Skeletal muscle cell (primary cell): ENCODE measurements at regions not wholly inside any gene's neighbourhood (a gene's known extent, or its start where the extent isn't known, plus 50 kb on each side); places are given as distances from the start of the nearest gene placed in this dataset.

ENCODE experiments used
- DNase-seq: peaks from one replicate; pipeline ENCODE4 v3.0.0-alpha.2; 2010; ENCODE audit warnings: low read depth
- H3K4me3 ChIP-seq: 2 replicates; pipeline ENCODE4 v1.5.1; 2011; ENCODE audit warnings: low read depth, mild to moderate bottlenecking, control low read depth, low read length, moderate library complexity

GRCh38 chr1:221641811-221642210, 100.1 kb downstream of the DUSP10 start:
- DNase-seq = no peak
- no peak overlapping the region for H3K4me3 ChIP-seq

- DNase-seq = no peak
- no peak overlapping the region for H3K4me3 ChIP-seq
Measured at GRCh38 chr1:221643404-221644144, 98.3 kb downstream of the DUSP10 start.

- H3K4me3 ChIP-seq = no peak overlapping the region
- no peak for DNase-seq
Measured at GRCh38 chr1:221644145-221644448, 97.8 kb downstream of the DUSP10 start.

- DNase-seq = no peak
- H3K4me3 ChIP-seq = no peak overlapping the region
Measured at GRCh38 chr1:221644663-221645258, 97.1 kb downstream of the DUSP10 start.

GRCh38 chr1:221648201-221648600, 93.7 kb downstream of the DUSP10 start:
- no peak overlapping the region for H3K4me3 ChIP-seq
- no peak for DNase-seq
